Inflammatory macrophage treated with lipopolysaccharide for 4 hours (primary cell): ENCODE measurements at regions not wholly inside any gene's neighbourhood (a gene's known extent, or its start where the extent isn't known, plus 50 kb on each side); places are given as distances from the start of the nearest gene placed in this dataset.
"Not testable (repeated sequence)": the region's sequence is repeated elsewhere in the genome, so short reads cannot be mapped to it uniquely, and the experiment has no call there.

Source experiments
- DNase-seq: peaks from one replicate; pipeline ENCODE4 v3.0.0-alpha.2; 2020

GRCh38 chr6:140271759-140272377 is 897.4 kb upstream of the CITED2 start:
- peak; percentile 3 for DNase-seq

- peak; percentile 30 for DNase-seq
Measured at GRCh38 chr6:140269591-140270165, 895.2 kb upstream of the CITED2 start.

GRCh38 chr6:140264431-140264830 is 890.0 kb upstream of the CITED2 start:
- DNase-seq: no peak

- not testable (repeated sequence) for DNase-seq
Measured at GRCh38 chr6:140258302-140258701, 883.9 kb upstream of the CITED2 start.

- DNase-seq: no peak
Measured at GRCh38 chr6:140256248-140256647, 881.8 kb upstream of the CITED2 start.

- DNase-seq: no peak
Measured at GRCh38 chr6:140253096-140253495, 878.6 kb upstream of the CITED2 start.

- no peak for DNase-seq
Measured at GRCh38 chr6:140252099-140252498, 877.7 kb upstream of the CITED2 start.

- DNase-seq: no peak
Measured at GRCh38 chr6:140245296-140246040, 871.0 kb upstream of the CITED2 start.

GRCh38 chr6:140237251-140237650 is 862.8 kb upstream of the CITED2 start:
- DNase-seq: no peak

- DNase-seq: no peak
Measured at GRCh38 chr6:140236732-140237131, 862.3 kb upstream of the CITED2 start.

- no peak for DNase-seq
Measured at GRCh38 chr6:140230282-140230681, 855.8 kb upstream of the CITED2 start.

- DNase-seq: no peak
Measured at GRCh38 chr6:140228491-140228890, 854.0 kb upstream of the CITED2 start.

- DNase-seq: no peak
Measured at GRCh38 chr6:140226637-140227036, 852.2 kb upstream of the CITED2 start.

- DNase-seq: no peak
Measured at GRCh38 chr6:140225701-140226436, 851.4 kb upstream of the CITED2 start.

GRCh38 chr6:140217283-140217682 is 842.8 kb upstream of the CITED2 start:
- no peak for DNase-seq

- DNase-seq: no peak
Measured at GRCh38 chr6:140209775-140210174, 835.3 kb upstream of the CITED2 start.

- no peak for DNase-seq
Measured at GRCh38 chr6:140208286-140208685, 833.8 kb upstream of the CITED2 start.

- DNase-seq: no peak
Measured at GRCh38 chr6:140205795-140206593, 831.5 kb upstream of the CITED2 start.

GRCh38 chr6:140204154-140204553 is 829.7 kb upstream of the CITED2 start:
- no peak for DNase-seq

GRCh38 chr6:140203661-140204147 is 829.3 kb upstream of the CITED2 start:
- no peak for DNase-seq

GRCh38 chr6:140202964-140203515 is 828.6 kb upstream of the CITED2 start:
- no peak for DNase-seq

GRCh38 chr6:140201787-140202458 is 827.5 kb upstream of the CITED2 start:
- no peak for DNase-seq
